ENCODE measurements at regions not wholly inside any gene's neighbourhood (a gene's known extent, or its start where the extent isn't known, plus 50 kb on each side); places are given as distances from the start of the nearest gene placed in this dataset.
"Not testable (repeated sequence)": the region's sequence is repeated elsewhere in the genome, so short reads cannot be mapped to it uniquely, and the experiment has no call there.

DNA sequence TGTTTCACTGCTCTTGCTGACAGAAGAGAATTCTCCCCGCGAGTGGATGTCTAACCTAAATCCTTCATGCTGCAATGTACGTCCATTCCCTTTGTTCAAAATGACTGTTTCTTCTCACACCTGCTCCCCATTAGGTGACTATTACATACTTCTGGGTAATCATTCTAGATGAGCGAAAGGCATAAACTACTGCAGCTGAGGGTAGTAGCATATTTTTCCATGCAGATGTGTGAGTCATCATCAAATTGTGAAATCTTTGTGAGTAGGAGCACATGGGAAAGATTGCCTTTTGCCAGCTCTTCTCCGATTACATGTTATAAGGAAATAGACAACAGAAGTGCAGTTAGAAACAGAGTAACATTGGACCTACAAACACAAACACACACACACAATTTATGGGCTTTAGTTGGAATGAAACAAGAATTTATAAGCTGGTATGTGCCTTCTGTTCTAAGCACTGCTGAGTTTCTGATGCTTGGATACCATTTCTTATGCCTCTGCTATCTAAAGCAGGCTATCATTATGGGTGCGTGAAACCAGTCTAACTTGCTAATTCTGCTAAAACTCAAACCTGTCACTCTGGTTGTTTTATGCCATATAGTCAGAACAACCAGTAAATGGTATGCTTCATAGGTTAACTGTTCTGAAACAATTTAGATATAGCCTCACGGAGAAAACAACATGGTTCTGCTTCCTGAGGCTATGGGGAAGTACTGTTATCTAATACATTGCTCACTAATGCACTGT is 346.9 kb upstream of the PSMD7 start:
- no peaks in the 10 kb centered on the region for H3K4me1 ChIP-seq (ENCODE audit: control extremely low read depth in 1 of 4, control insufficient read depth in 4 of 4, insufficient read depth in 4 of 4, low read length in 3 of 4)
- no peaks in the 10 kb centered on the region for H3K36me3 ChIP-seq (ENCODE audit: control insufficient read depth in 4 of 4, insufficient read depth in 4 of 4, low read length in 3 of 4)
- POLR2A ChIA-PET: no interaction called here
- no peaks in the 10 kb centered on the region for H3K9me3 ChIP-seq (ENCODE audit: control extremely low read depth in 1 of 5, control insufficient read depth in 4 of 5, insufficient read depth in 2 of 5, low read depth in 1 of 5, low read length in 4 of 5)
- CTCF ChIA-PET: no interaction called here
- no peak overlapping the region for H3K4me3 ChIP-seq (ENCODE audit: control insufficient read depth in 1 of 7, extremely low read depth in 1 of 7, insufficient read depth in 4 of 7, low read depth in 2 of 7, low read length in 6 of 7)
- no peak overlapping the region for H3K27ac ChIP-seq (ENCODE audit: insufficient read depth in 1 of 2, low read depth in 1 of 2, low read length in 2 of 2, poor library complexity in 1 of 2, severe bottlenecking in 2 of 2)
- no peak for DNase-seq
- peaks cover 0 to 7% (median 0%) of the 10 kb centered on the region in 5 experiments for H3K27me3 ChIP-seq (replicated peaks in 2 of 5; ENCODE audit: control insufficient read depth in 4 of 5, insufficient read depth in 5 of 5, low read length in 4 of 5)
- WGBS (ENCODE audit: insufficient coverage): 95% methylated on average over 4 of the region's 7 CpGs

DNA sequence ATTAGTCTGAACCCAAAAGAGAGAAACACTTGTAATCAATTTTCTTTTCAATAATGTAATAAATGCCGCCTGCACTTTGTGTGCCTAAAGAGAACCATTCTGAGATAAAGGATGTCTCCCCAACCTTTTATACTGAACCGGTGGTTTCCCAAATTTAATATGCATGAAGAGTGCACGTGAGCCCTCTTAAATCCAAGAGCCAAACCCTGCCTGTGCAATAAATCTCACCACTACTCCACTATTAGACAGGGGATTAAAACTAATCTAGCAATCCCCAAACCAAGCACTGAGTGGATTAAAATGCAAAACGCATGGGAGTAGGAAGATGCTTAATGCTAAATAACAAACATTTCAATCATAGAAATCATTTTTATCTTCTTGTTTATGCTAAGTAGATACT is 351.0 kb upstream of the PSMD7 start:
- ChIA-PET CTCF (no interaction called here), POLR2A (no interaction called here)
- WGBS (ENCODE audit: insufficient coverage): 100% methylated on average over 2 of the region's 4 CpGs
- Histone ChIP-seq H3K4me1 (ENCODE audit: control extremely low read depth in 1 of 4, control insufficient read depth in 4 of 4, insufficient read depth in 4 of 4, low read length in 3 of 4) (no peaks in the 10 kb centered on the region), H3K36me3 (ENCODE audit: control insufficient read depth in 4 of 4, insufficient read depth in 4 of 4, low read length in 3 of 4) (no peaks in the 10 kb centered on the region), H3K27me3 (replicated peaks in 2 of 5; ENCODE audit: control insufficient read depth in 4 of 5, insufficient read depth in 5 of 5, low read length in 4 of 5) (peaks cover 0 to 3% (median 0%) of the 10 kb centered on the region in 5 experiments), H3K9me3 (ENCODE audit: control extremely low read depth in 1 of 5, control insufficient read depth in 4 of 5, insufficient read depth in 2 of 5, low read depth in 1 of 5, low read length in 4 of 5) (no peaks in the 10 kb centered on the region), H3K27ac (ENCODE audit: insufficient read depth in 1 of 2, low read depth in 1 of 2, low read length in 2 of 2, poor library complexity in 1 of 2, severe bottlenecking in 2 of 2) (no peak overlapping the region), H3K4me3 (ENCODE audit: control insufficient read depth in 1 of 7, extremely low read depth in 1 of 7, insufficient read depth in 4 of 7, low read depth in 2 of 7, low read length in 6 of 7) (no peak overlapping the region)
- no peak for DNase-seq

GRCh38 chr16:73943184-73943583 is 353.4 kb upstream of the PSMD7 start:
- 98% methylated on average over 8 of the region's 11 CpGs for WGBS (ENCODE audit: insufficient coverage)
- H3K27me3 ChIP-seq (replicated peaks in 2 of 5; ENCODE audit: control insufficient read depth in 4 of 5, insufficient read depth in 5 of 5, low read length in 4 of 5); POLR2A ChIA-PET; H3K9me3 ChIP-seq (ENCODE audit: control extremely low read depth in 1 of 5, control insufficient read depth in 4 of 5, insufficient read depth in 2 of 5, low read depth in 1 of 5, low read length in 4 of 5); H3K27ac ChIP-seq (ENCODE audit: insufficient read depth in 1 of 2, low read depth in 1 of 2, low read length in 2 of 2, poor library complexity in 1 of 2, severe bottlenecking in 2 of 2); H3K4me1 ChIP-seq (ENCODE audit: control extremely low read depth in 1 of 4, control insufficient read depth in 4 of 4, insufficient read depth in 4 of 4, low read length in 3 of 4); H3K36me3 ChIP-seq (ENCODE audit: control insufficient read depth in 4 of 4, insufficient read depth in 4 of 4, low read length in 3 of 4); H3K4me3 ChIP-seq (ENCODE audit: control insufficient read depth in 1 of 7, extremely low read depth in 1 of 7, insufficient read depth in 4 of 7, low read depth in 2 of 7, low read length in 6 of 7); DNase-seq: not testable (repeated sequence)
- CTCF ChIA-PET: interaction anchor here (1.7 kb wide), 1 partner anchor 13 kb away, joined by 5 read pairs; no protein-coding TSS in a partner anchor

GRCh38 chr16:73940786-73941185 is 355.8 kb upstream of the PSMD7 start:
- POLR2A ChIA-PET: interaction anchor here (0.6 kb wide), 1 partner anchor 1258 kb away, joined by 3 read pairs; no protein-coding TSS in a partner anchor
- H3K4me1 ChIP-seq (ENCODE audit: control extremely low read depth in 1 of 4, control insufficient read depth in 4 of 4, insufficient read depth in 4 of 4, low read length in 3 of 4); DNase-seq; CTCF ChIA-PET; H3K9me3 ChIP-seq (ENCODE audit: control extremely low read depth in 1 of 5, control insufficient read depth in 4 of 5, insufficient read depth in 2 of 5, low read depth in 1 of 5, low read length in 4 of 5); H3K27ac ChIP-seq (ENCODE audit: insufficient read depth in 1 of 2, low read depth in 1 of 2, low read length in 2 of 2, poor library complexity in 1 of 2, severe bottlenecking in 2 of 2); H3K27me3 ChIP-seq (replicated peaks in 2 of 5; ENCODE audit: control insufficient read depth in 4 of 5, insufficient read depth in 5 of 5, low read length in 4 of 5); H3K36me3 ChIP-seq (ENCODE audit: control insufficient read depth in 4 of 4, insufficient read depth in 4 of 4, low read length in 3 of 4); H3K4me3 ChIP-seq (ENCODE audit: control insufficient read depth in 1 of 7, extremely low read depth in 1 of 7, insufficient read depth in 4 of 7, low read depth in 2 of 7, low read length in 6 of 7): not testable (repeated sequence)
- 100% methylated on average over 7 of the region's 7 CpGs for WGBS (ENCODE audit: insufficient coverage)

GRCh38 chr16:73923951-73924350 is 372.7 kb upstream of the PSMD7 start:
- no CpG with 5 or more reads among the region's 3 CpGs for WGBS (ENCODE audit: insufficient coverage)
- Histone ChIP-seq H3K27ac (ENCODE audit: insufficient read depth in 1 of 2, low read depth in 1 of 2, low read length in 2 of 2, poor library complexity in 1 of 2, severe bottlenecking in 2 of 2) (no peak overlapping the region), H3K4me3 (ENCODE audit: control insufficient read depth in 1 of 7, extremely low read depth in 1 of 7, insufficient read depth in 4 of 7, low read depth in 2 of 7, low read length in 6 of 7) (no peak overlapping the region), H3K27me3 (replicated peaks in 2 of 5; ENCODE audit: control insufficient read depth in 4 of 5, insufficient read depth in 5 of 5, low read length in 4 of 5) (no peaks in the 10 kb centered on the region), H3K4me1 (ENCODE audit: control extremely low read depth in 1 of 4, control insufficient read depth in 4 of 4, insufficient read depth in 4 of 4, low read length in 3 of 4) (no peaks in the 10 kb centered on the region), H3K9me3 (ENCODE audit: control extremely low read depth in 1 of 5, control insufficient read depth in 4 of 5, insufficient read depth in 2 of 5, low read depth in 1 of 5, low read length in 4 of 5) (peaks cover 0 to 7% (median 4%) of the 10 kb centered on the region in 5 experiments), H3K36me3 (ENCODE audit: control insufficient read depth in 4 of 4, insufficient read depth in 4 of 4, low read length in 3 of 4) (no peaks in the 10 kb centered on the region)
- CTCF ChIA-PET: no interaction called here
- POLR2A ChIA-PET: no interaction called here
- DNase-seq: no peak

DNA sequence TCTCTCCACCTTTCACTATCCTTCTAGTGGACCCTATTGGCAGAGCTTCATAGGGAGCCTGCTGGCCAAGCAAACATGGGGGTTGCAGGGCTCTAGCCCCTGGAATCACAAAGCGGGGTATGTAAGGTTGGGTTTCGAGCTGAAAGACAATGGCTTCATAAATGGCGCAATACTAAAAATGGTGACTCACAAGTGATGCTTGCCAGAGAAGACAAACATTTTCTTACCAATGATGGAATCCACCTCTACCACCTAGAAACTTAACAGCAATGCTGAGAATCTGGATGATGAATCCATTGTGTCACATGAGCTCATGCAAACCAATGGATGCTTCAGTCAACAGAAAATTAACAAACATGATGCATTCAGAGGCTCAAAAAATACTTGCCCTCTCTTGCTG is 375.3 kb upstream of the PSMD7 start:
- 91% methylated on average over 3 of the region's 3 CpGs for WGBS (ENCODE audit: insufficient coverage)
- CTCF ChIA-PET: no interaction called here

DNA sequence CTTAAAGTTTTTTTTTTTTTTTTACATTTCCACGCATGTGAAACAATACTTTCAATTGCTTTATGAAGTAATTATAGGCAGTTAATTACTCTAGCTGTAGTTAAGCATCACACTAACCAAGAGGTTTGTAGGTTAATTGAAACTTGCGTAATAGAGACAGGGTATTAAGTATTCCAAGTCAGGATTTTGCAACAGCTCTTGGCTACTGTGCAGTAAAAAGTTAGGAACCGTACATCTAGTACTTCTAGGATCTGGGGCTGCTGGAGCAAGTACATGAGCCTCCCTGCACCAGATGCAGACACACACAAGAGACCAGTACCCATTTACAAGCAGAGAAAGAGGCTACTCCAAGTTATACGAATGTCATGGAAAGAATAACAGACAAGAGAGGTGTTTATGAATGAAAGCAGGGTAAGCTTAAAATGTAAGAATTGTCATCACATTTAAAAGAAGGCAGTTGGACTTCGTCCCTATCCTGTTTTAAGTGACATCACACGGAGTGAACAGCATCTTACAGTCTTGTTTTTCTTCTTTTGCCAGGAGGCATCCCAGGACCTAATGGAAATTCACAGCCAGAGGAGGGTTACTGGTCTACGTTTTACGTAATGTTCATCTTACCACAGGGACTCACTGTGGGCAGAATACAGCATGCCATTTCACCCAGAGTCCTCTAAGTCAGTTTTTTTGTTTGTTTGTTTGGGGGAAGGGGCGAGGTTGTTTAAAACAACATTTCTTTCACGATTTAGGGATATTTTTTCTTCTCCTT is 379.6 kb upstream of the PSMD7 start:
- ChIA-PET POLR2A (no interaction called here), CTCF (no interaction called here)
- Histone ChIP-seq H3K27ac (ENCODE audit: insufficient read depth in 1 of 2, low read depth in 1 of 2, low read length in 2 of 2, poor library complexity in 1 of 2, severe bottlenecking in 2 of 2) (no peak overlapping the region), H3K9me3 (ENCODE audit: control extremely low read depth in 1 of 5, control insufficient read depth in 4 of 5, insufficient read depth in 2 of 5, low read depth in 1 of 5, low read length in 4 of 5) (no peaks in the 10 kb centered on the region), H3K4me3 (ENCODE audit: control insufficient read depth in 1 of 7, extremely low read depth in 1 of 7, insufficient read depth in 4 of 7, low read depth in 2 of 7, low read length in 6 of 7) (no peak overlapping the region), H3K36me3 (ENCODE audit: control insufficient read depth in 4 of 4, insufficient read depth in 4 of 4, low read length in 3 of 4) (no peaks in the 10 kb centered on the region), H3K27me3 (replicated peaks in 2 of 5; ENCODE audit: control insufficient read depth in 4 of 5, insufficient read depth in 5 of 5, low read length in 4 of 5) (peaks cover 0 to 10% (median 8%) of the 10 kb centered on the region in 5 experiments), H3K4me1 (ENCODE audit: control extremely low read depth in 1 of 4, control insufficient read depth in 4 of 4, insufficient read depth in 4 of 4, low read length in 3 of 4) (no peaks in the 10 kb centered on the region)
- 82% methylated on average over 2 of the region's 10 CpGs for WGBS (ENCODE audit: insufficient coverage)
- DNase-seq: no peak

More for the DNA sequence above, 375.3 kb upstream of the PSMD7 start:
- H3K27ac ChIP-seq (ENCODE audit: insufficient read depth in 1 of 2, low read depth in 1 of 2, low read length in 2 of 2, poor library complexity in 1 of 2, severe bottlenecking in 2 of 2): no peak overlapping the region
- POLR2A ChIA-PET: no interaction called here
- no peak for DNase-seq
- no peaks in the 10 kb centered on the region for H3K36me3 ChIP-seq (ENCODE audit: control insufficient read depth in 4 of 4, insufficient read depth in 4 of 4, low read length in 3 of 4)
- no peaks in the 10 kb centered on the region for H3K4me1 ChIP-seq (ENCODE audit: control extremely low read depth in 1 of 4, control insufficient read depth in 4 of 4, insufficient read depth in 4 of 4, low read length in 3 of 4)
- H3K9me3 ChIP-seq (ENCODE audit: control extremely low read depth in 1 of 5, control insufficient read depth in 4 of 5, insufficient read depth in 2 of 5, low read depth in 1 of 5, low read length in 4 of 5): peaks cover 0 to 1% (median 0%) of the 10 kb centered on the region in 5 experiments
- H3K4me3 ChIP-seq (ENCODE audit: control insufficient read depth in 1 of 7, extremely low read depth in 1 of 7, insufficient read depth in 4 of 7, low read depth in 2 of 7, low read length in 6 of 7): no peak overlapping the region
- peaks cover 0 to 6% (median 1%) of the 10 kb centered on the region in 5 experiments for H3K27me3 ChIP-seq (replicated peaks in 2 of 5; ENCODE audit: control insufficient read depth in 4 of 5, insufficient read depth in 5 of 5, low read length in 4 of 5)

Measured in common myeloid progenitor, CD34-positive (primary cell).